Right lobe of liver (tissue), 4 donors: ENCODE measurements at regions not wholly inside any gene's neighbourhood (a gene's known extent, or its start where the extent isn't known, plus 50 kb on each side); places are given as distances from the start of the nearest gene placed in this dataset.

Experiments
- CTCF ChIP-seq, 4 donors: fragments of 200-600 bp in 3 of 4; fragments of 450-650 bp in 1 of 4; IDR thresholded peaks; one replicate each; pipeline versions ENCODE4 v1.5.1 to v1.8.0; 2016 to 2022; ENCODE audit warnings: antibody characterized with exemption in 4 of 4, mild to moderate bottlenecking in 2 of 4
- POLR2A ChIP-seq: fragments of 450-650 bp; IDR thresholded peaks from one replicate; pipeline ENCODE4 v1.6.1; 2017; ENCODE audit warnings: antibody characterized with exemption, mild to moderate bottlenecking
- donor health status: DM: no; HTN: no; CAD: no.
- donor health status: DM: no; HTN: no; CAD: no.
- donor health status: DM: no; HTN: yes; CAD: no.

- TF ChIP-seq CTCF (IDR thresholded peaks at IDR 0.05) = no peak
- no peak for TF ChIP-seq POLR2A
These were observed 247.1 kb downstream of the C11orf87 start for GRCh38 chr11:109668973-109669634.
